Gastroesophageal sphincter (tissue), 4 donors: ENCODE measurements at regions not wholly inside any gene's neighbourhood (a gene's known extent, or its start where the extent isn't known, plus 50 kb on each side); places are given as distances from the start of the nearest gene placed in this dataset.

Experiments
- ATAC-seq: fragments of 150-250 bp; one replicate; pipeline ENCODE4 v1.9.1; 2016; ENCODE audit warnings: mild to moderate bottlenecking, moderate library complexity
- H3K27ac ChIP-seq, 4 donors: fragments of 200-600 bp; sonication (generic) in 3 of 4; 1 replicate in 3 of 4; 2 replicates in 1 of 4; pipeline ENCODE4 v1.5.1; 2016 to 2019
- H3K27me3 ChIP-seq: fragments of 200-600 bp; sonication (generic); one replicate; pipeline ENCODE4 v1.5.1; 2019
- H3K36me3 ChIP-seq, 2 donors: fragments of 200-600 bp; sonication (generic); one replicate each; pipeline ENCODE4 v1.5.1; 2019; ENCODE audit warnings: control low read depth in 1 of 2
- H3K4me1 ChIP-seq, 3 donors: fragments of 200-600 bp; sonication (generic); 1 replicate in 2 of 3; 2 replicates in 1 of 3; pipeline ENCODE4 v1.5.1; 2016 to 2019; ENCODE audit warnings: control low read depth in 2 of 3
- H3K4me3 ChIP-seq, 2 donors: fragments of 200-600 bp; sonication (generic); one replicate each; pipeline ENCODE4 v1.5.1; 2019; ENCODE audit warnings: mild to moderate bottlenecking in 1 of 2, moderate library complexity in 1 of 2
- H3K9me3 ChIP-seq, 3 donors: fragments of 200-600 bp; sonication (generic); one replicate each; pipeline ENCODE4 v1.5.1; 2017 to 2019; ENCODE audit warnings: control low read depth in 2 of 3
- EP300 ChIP-seq: sonication (generic); formaldehyde crosslinking; IDR thresholded peaks from one replicate; pipeline ENCODE4 v1.6.1; 2017; ENCODE audit warnings: antibody characterized with exemption, mild to moderate bottlenecking
- POLR2A ChIP-seq, 2 donors: fragments of 450-650 bp; IDR thresholded peaks; one replicate each; pipeline ENCODE4 v1.6.1; 2017; ENCODE audit warnings: antibody characterized with exemption in 2 of 2, mild to moderate bottlenecking in 2 of 2, moderate library complexity in 1 of 2
- POLR2AphosphoS5 ChIP-seq: sonication (generic); formaldehyde crosslinking; IDR thresholded peaks from one replicate; pipeline ENCODE4 v1.6.1; 2017; ENCODE audit warnings: antibody characterized with exemption
- WGBS, 2 donors: methylation state at CpG; one replicate each; pipeline ENCODE4 v1.1.5; 2018; ENCODE audit warnings: low coverage in 1 of 2; 5-methylcytosine and 5-hydroxymethylcytosine counted together
- TF ChIP-seq, protein P1 (sequence below), 4 experiments: fragments of 200-600 bp in 2 of 4; fragments of 450-650 bp in 2 of 4; sonication (generic) in 1 of 4; IDR thresholded peaks; one replicate each; pipeline ENCODE4 v1.5.1; 2017 to 2019; ENCODE audit warnings: antibody characterized with exemption in 4 of 4, mild to moderate bottlenecking in 2 of 4, moderate library complexity in 2 of 4

DNA sequence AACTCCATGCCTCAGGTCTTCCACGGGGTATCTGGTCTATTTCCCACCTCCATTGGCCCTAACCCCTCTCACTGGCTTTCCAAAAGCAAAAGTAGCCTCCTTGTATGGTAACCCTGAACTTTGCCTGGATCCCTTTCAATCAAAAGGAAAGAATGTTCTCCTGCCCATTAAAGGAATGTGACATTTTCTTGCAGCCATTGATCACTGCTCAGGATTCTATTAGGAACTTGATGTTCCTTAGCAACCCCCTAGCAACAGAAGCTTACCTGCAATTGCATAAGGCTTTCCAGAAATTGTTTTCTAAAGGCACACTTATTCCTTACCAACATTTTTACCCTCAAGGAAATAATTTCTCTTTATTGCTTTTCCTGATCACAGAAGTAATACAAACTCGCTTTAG, 91.4 kb upstream of the AGAP1 start:
- Histone ChIP-seq H3K4me3 (no peak overlapping the region), H3K27ac (no peak overlapping the region)
- 64 to 78% methylated on average over 2 of the region's 2 CpGs for WGBS, 2 donors

DNA sequence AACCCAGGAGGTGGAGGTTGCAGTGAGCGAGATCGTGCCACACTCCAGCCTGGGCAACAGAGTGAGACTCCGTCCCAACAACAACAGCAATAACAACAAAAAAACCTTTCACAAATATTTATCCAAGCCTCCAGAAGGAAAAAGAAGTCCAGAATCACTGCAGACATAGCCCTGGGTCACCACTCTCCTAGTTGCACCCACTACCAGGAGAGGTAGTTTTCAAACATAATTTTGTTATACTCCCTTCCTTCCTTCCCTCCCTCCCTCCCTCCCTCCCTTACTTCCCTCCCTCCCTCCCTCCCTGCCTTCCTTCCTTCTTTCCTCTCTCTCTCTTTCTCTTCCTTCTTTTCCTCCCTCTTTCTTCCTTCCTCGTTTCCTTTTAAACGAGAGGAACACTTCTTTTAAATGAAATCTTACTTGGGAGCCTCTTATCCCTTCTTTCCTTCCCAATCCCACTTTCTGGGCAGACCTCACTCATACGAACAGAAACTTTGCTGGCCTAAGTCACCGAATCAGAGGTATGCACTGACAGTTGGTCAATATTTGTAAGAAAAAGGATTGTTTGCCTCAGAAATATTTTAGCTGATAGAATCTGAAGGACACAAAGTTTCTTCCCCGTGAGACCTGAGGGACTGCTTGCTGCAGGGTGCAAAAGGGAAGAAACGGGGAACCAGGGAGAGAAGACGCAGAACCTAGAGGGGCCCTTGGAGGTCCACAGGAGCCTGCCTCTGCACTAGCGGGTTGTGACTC, 88.1 kb upstream of the AGAP1 start:
- Histone ChIP-seq H3K9me3 (no peaks in the 10 kb centered on the region), H3K27me3 (no peaks in the 10 kb centered on the region), H3K4me1 (no peaks in the 10 kb centered on the region), H3K4me3 (no peak overlapping the region), H3K27ac (no peak overlapping the region), H3K36me3 (no peaks in the 10 kb centered on the region)
- TF ChIP-seq EP300 = no peak
- TF ChIP-seq POLR2AphosphoS5 = no peak
- no peak for TF ChIP-seq POLR2A (IDR thresholded peaks at IDR 0.05)
- TF ChIP-seq, protein P1, sequence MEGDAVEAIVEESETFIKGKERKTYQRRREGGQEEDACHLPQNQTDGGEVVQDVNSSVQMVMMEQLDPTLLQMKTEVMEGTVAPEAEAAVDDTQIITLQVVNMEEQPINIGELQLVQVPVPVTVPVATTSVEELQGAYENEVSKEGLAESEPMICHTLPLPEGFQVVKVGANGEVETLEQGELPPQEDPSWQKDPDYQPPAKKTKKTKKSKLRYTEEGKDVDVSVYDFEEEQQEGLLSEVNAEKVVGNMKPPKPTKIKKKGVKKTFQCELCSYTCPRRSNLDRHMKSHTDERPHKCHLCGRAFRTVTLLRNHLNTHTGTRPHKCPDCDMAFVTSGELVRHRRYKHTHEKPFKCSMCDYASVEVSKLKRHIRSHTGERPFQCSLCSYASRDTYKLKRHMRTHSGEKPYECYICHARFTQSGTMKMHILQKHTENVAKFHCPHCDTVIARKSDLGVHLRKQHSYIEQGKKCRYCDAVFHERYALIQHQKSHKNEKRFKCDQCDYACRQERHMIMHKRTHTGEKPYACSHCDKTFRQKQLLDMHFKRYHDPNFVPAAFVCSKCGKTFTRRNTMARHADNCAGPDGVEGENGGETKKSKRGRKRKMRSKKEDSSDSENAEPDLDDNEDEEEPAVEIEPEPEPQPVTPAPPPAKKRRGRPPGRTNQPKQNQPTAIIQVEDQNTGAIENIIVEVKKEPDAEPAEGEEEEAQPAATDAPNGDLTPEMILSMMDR (IDR thresholded peaks at IDR 0.05) = no peak
- ATAC-seq = no peak
- WGBS, 2 donors = 77 to 78% methylated on average over 7 to 10 of the region's 11 CpGs

More for the DNA sequence above, 91.4 kb upstream of the AGAP1 start:
- ATAC-seq = no peak
- TF ChIP-seq, protein P1 (IDR thresholded peaks at IDR 0.05) = no peak
- TF ChIP-seq POLR2AphosphoS5 = no peak
- TF ChIP-seq EP300 = no peak
- TF ChIP-seq POLR2A (IDR thresholded peaks at IDR 0.05) = no peak
- Histone ChIP-seq H3K4me1 (no peaks in the 10 kb centered on the region), H3K9me3 (no peaks in the 10 kb centered on the region), H3K36me3 (no peaks in the 10 kb centered on the region), H3K27me3 (no peaks in the 10 kb centered on the region)

DNA sequence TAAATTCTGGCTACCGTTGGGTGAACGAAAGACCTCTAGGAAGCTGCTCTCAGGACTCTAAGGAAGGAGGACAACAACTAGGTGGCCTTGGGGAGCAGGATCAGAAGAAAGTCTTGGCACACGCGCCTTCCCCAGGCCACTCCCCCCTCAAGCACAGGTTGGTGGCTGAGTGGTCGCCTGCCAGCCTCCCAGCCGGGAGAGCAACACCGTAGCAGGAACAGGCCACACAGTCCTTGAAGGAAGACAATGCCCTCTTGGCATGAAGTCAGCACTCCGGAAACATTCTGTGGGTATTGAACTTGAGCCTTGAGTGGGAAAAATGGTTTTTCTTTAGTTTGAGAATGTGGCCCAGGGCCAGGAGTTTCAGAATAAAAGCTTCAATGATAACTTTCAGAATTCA, 87.4 kb upstream of the AGAP1 start:
- no peak overlapping the region for H3K27ac ChIP-seq
- 67% methylated on average over 1 to 3 of the region's 8 CpGs for WGBS, 2 donors

DNA sequence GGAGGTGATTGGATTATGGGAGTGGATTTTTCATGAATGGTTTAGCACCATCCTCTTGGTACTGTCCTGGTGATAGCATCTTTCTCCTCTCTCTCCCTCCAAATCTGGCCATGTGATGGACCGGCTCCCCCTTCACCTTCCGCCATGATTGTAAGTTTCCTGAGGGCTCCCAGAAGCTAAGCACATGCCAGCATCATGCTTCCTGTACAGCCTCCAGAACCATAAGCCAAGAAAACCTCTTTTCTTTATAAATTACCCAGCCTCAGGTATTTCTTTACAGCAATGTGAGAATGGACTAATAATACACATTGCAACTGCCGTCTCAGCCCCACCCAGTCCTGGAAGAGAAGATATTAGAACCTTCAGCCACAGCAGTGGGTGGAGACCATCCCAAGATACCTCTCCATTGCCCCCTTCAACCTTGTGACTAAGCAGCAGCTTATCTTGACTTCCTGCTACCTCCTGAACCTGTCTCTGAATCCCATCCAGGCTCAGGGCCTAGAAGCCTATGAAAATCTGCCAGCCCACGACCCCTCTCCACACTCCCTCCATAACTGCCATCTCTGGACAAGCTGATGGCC, 81.8 kb upstream of the AGAP1 start:
- TF ChIP-seq EP300 (no peak), POLR2AphosphoS5 (no peak), POLR2A (IDR thresholded peaks at IDR 0.05) (no peak)
- TF ChIP-seq, protein P1 (IDR thresholded peaks at IDR 0.05) = no peak
- Histone ChIP-seq H3K9me3 (no peaks in the 10 kb centered on the region), H3K27ac (no peak overlapping the region), H3K36me3 (no peaks in the 10 kb centered on the region), H3K27me3 (no peaks in the 10 kb centered on the region), H3K4me3 (no peak overlapping the region), H3K4me1 (no peaks in the 10 kb centered on the region)
- 61 to 100% methylated on average over 2 of the region's 4 CpGs for WGBS, 2 donors
- ATAC-seq = no peak

More for the DNA sequence above, 87.4 kb upstream of the AGAP1 start:
- H3K36me3 ChIP-seq = no peaks in the 10 kb centered on the region
- TF ChIP-seq EP300 (no peak), POLR2A (IDR thresholded peaks at IDR 0.05) (no peak), POLR2AphosphoS5 (no peak)
- TF ChIP-seq, protein P1 (IDR thresholded peaks at IDR 0.05) = no peak
- no peaks in the 10 kb centered on the region for H3K27me3 ChIP-seq
- no peak overlapping the region for H3K4me3 ChIP-seq
- no peaks in the 10 kb centered on the region for H3K4me1 ChIP-seq
- ATAC-seq = no peak
- H3K9me3 ChIP-seq = no peaks in the 10 kb centered on the region

DNA sequence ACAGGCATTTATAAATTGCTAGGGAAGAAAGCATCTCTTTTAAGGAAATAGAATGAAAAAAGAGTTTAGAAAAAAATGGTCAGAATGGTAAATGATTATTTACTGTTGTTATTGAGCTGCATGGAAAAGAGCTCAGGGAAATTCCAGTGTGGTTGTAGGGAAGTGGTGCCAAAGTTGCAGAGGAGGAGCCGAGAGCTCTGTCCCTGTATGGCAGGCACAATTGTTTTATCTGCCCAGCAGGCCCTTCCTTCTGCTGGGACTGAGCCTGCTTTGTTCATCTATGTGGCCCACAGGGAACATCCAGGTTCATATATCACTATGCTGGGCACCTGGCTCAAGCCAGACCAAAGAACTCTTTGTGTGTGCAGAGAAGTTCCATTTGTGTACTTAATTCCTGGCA, 80.8 kb upstream of the AGAP1 start:
- Histone ChIP-seq H3K4me1 (no peaks in the 10 kb centered on the region), H3K4me3 (no peak overlapping the region), H3K27ac (no peak overlapping the region), H3K9me3 (no peaks in the 10 kb centered on the region), H3K27me3 (no peaks in the 10 kb centered on the region), H3K36me3 (no peaks in the 10 kb centered on the region)
- TF ChIP-seq POLR2AphosphoS5 = no peak
- TF ChIP-seq, protein P1 (IDR thresholded peaks at IDR 0.05) = no peak
- no peak for TF ChIP-seq POLR2A (IDR thresholded peaks at IDR 0.05)
- no peak for TF ChIP-seq EP300
- WGBS, 2 donors = 67% methylated on average over 1 of the region's 1 CpG; no CpG with 5 or more reads in 1 of the 2 donors
- no peak for ATAC-seq
